ENCODE measurements at regions not wholly inside any gene's neighbourhood (a gene's known extent, or its start where the extent isn't known, plus 50 kb on each side); places are given as distances from the start of the nearest gene placed in this dataset.

GRCh38 chr15:87196498-87196897 is 1060.0 kb downstream of the NTRK3 start:
- TF ChIP-seq, protein P1, sequence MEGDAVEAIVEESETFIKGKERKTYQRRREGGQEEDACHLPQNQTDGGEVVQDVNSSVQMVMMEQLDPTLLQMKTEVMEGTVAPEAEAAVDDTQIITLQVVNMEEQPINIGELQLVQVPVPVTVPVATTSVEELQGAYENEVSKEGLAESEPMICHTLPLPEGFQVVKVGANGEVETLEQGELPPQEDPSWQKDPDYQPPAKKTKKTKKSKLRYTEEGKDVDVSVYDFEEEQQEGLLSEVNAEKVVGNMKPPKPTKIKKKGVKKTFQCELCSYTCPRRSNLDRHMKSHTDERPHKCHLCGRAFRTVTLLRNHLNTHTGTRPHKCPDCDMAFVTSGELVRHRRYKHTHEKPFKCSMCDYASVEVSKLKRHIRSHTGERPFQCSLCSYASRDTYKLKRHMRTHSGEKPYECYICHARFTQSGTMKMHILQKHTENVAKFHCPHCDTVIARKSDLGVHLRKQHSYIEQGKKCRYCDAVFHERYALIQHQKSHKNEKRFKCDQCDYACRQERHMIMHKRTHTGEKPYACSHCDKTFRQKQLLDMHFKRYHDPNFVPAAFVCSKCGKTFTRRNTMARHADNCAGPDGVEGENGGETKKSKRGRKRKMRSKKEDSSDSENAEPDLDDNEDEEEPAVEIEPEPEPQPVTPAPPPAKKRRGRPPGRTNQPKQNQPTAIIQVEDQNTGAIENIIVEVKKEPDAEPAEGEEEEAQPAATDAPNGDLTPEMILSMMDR (IDR thresholded peaks at IDR 0.05), result no peak
- TF ChIP-seq POLR2A (IDR thresholded peaks at IDR 0.05; ENCODE audit: low read depth) (no peak), EP300 (IDR thresholded peaks at IDR 0.05) (no peak)
